ENCODE measurements at regions not wholly inside any gene's neighbourhood (a gene's known extent, or its start where the extent isn't known, plus 50 kb on each side); places are given as distances from the start of the nearest gene placed in this dataset.

GRCh38 chr12:98280152-98280551, 235.2 kb upstream of the TMPO start:
- 77 to 84% (median 80%) methylated on average over 6 of the region's 6 CpGs for WGBS, 5 donors
- TF ChIP-seq POLR2A (IDR thresholded peaks at IDR 0.05) (no peak), POLR2AphosphoS5 (IDR thresholded peaks at IDR 0.05) (no peak)
- TF ChIP-seq, protein P1, sequence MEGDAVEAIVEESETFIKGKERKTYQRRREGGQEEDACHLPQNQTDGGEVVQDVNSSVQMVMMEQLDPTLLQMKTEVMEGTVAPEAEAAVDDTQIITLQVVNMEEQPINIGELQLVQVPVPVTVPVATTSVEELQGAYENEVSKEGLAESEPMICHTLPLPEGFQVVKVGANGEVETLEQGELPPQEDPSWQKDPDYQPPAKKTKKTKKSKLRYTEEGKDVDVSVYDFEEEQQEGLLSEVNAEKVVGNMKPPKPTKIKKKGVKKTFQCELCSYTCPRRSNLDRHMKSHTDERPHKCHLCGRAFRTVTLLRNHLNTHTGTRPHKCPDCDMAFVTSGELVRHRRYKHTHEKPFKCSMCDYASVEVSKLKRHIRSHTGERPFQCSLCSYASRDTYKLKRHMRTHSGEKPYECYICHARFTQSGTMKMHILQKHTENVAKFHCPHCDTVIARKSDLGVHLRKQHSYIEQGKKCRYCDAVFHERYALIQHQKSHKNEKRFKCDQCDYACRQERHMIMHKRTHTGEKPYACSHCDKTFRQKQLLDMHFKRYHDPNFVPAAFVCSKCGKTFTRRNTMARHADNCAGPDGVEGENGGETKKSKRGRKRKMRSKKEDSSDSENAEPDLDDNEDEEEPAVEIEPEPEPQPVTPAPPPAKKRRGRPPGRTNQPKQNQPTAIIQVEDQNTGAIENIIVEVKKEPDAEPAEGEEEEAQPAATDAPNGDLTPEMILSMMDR (IDR thresholded peaks at IDR 0.05 in 8 of 11, conservative IDR thresholded peaks at IDR 0.05 in 3 of 11): no peak
- H3K9me3 ChIP-seq: no peaks in the 10 kb centered on the region
- no peak overlapping the region for H3K27ac ChIP-seq
- H3K27me3 ChIP-seq (replicated peaks in 1 of 7): no peaks in the 10 kb centered on the region
- DNase-seq: no peak
- no peak overlapping the region for H3K4me3 ChIP-seq
- no peaks in the 10 kb centered on the region for H3K36me3 ChIP-seq
- no peaks in the 10 kb centered on the region for H3K4me1 ChIP-seq
- intact Hi-C loops (cut with DNase I; ENCODE audit: low total_unique reads): no loop called here

DNA sequence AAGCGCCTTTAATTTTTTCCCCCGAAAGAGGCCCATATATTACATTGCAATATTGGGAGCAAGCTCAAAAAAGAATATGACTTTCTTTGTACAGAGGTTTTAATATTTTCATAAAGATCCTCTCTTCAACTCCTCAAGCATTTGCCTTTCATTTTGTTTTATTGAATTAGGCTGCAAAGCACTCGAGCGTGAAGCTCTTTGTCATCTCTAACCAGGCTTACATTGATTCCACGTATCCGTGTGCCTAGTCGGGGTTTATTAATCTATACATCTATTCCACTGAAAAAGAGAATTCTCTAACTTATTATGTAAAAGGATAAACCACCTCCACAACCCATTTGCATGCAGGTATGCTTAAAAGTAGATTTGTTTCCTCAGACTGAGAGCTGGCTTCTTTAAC, 234.8 kb upstream of the TMPO start:
- no peaks in the 10 kb centered on the region for H3K36me3 ChIP-seq
- intact Hi-C loops (cut with DNase I; ENCODE audit: low total_unique reads): no loop called here
- H3K9me3 ChIP-seq: no peaks in the 10 kb centered on the region
- H3K27ac ChIP-seq: no peak overlapping the region
- H3K27me3 ChIP-seq (replicated peaks in 1 of 7): no peaks in the 10 kb centered on the region
- WGBS, 5 donors: 86 to 97% (median 94%) methylated on average over 7 of the region's 7 CpGs
- H3K4me1 ChIP-seq: no peaks in the 10 kb centered on the region
- DNase-seq: no peak
- H3K4me3 ChIP-seq: no peak overlapping the region
- TF ChIP-seq POLR2AphosphoS5 (IDR thresholded peaks at IDR 0.05): no peak
- TF ChIP-seq POLR2A (IDR thresholded peaks at IDR 0.05): no peak
- TF ChIP-seq, protein P1 (IDR thresholded peaks at IDR 0.05 in 8 of 11, conservative IDR thresholded peaks at IDR 0.05 in 3 of 11): no peak

DNA sequence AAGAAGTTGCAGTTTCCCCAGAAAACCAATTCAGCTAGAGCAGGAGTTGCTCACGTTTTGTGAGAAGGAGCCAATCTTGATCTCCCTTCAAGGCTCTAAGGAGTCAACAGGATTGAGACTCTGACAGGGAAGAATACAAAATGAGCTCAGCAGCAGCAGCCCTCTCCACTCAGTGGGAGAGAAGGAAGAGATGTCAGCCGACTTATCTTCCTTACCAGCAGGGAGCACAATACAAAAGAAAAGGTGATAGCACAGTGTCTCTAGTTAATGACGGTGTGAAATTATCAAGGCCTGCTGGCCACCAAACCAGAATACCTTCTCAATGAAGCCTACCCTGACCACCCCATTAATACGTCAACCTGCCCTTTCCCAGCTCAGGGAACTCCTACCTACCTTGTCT, 223.6 kb upstream of the TMPO start:
- 13 to 27% (median 20%) methylated on average over 4 of the region's 4 CpGs for WGBS, 5 donors
- no peaks in the 10 kb centered on the region for H3K36me3 ChIP-seq
- intact Hi-C loops (cut with DNase I; ENCODE audit: low total_unique reads): no loop called here
- H3K9me3 ChIP-seq: no peaks in the 10 kb centered on the region
- TF ChIP-seq POLR2AphosphoS5 (IDR thresholded peaks at IDR 0.05) (no peak), POLR2A (IDR thresholded peaks at IDR 0.05) (no peak)
- TF ChIP-seq, protein P1 (IDR thresholded peaks at IDR 0.05 in 8 of 11, conservative IDR thresholded peaks at IDR 0.05 in 3 of 11): no peak
- no peaks in the 10 kb centered on the region for H3K27me3 ChIP-seq (replicated peaks in 1 of 7)
- no peaks in the 10 kb centered on the region for H3K4me1 ChIP-seq
- no peak overlapping the region for H3K27ac ChIP-seq
- no peak for DNase-seq
- no peak overlapping the region for H3K4me3 ChIP-seq

DNA sequence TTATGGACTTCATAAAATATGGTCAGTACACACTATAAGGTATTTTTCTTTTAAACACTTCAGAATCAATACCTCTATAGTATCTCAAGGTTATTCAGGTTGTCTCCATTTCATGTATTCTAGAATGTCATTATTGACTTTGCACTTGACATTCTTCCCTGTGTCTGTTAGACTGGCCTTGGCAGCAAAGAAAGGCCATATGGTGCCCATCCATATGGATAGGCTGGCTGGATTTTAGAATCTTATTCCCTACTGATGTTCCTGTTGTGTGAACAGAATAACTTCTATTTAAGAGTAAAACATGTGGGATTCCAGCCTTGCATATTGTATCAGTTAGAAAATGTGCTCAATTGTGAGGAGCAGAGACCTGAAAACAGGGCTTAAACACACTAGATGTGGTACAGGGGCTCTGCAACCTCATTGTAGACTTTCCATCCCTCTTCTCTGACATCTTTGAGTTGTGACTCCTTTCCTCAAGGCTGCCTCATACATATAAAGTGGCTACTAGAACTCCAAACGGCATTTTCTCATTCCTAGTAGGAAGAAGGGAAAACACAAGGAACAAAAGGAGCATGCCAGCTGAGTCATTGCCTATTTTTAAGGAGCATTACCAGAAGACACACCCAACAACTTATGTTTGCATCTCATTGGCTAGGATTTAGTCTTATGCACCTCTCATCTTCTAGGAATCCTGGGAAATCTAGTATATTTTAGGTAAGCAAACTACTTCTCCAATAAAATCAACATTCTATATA, 221.2 kb upstream of the TMPO start:
- 40 to 59% (median 46%) methylated on average over 1 of the region's 1 CpG for WGBS, 5 donors
- no peak for DNase-seq
- Histone ChIP-seq H3K9me3 (no peaks in the 10 kb centered on the region), H3K36me3 (no peaks in the 10 kb centered on the region), H3K27me3 (replicated peaks in 1 of 7) (no peaks in the 10 kb centered on the region), H3K27ac (no peak overlapping the region), H3K4me1 (no peaks in the 10 kb centered on the region), H3K4me3 (no peak overlapping the region)
- no peak for TF ChIP-seq POLR2AphosphoS5 (IDR thresholded peaks at IDR 0.05)
- TF ChIP-seq, protein P1 (IDR thresholded peaks at IDR 0.05 in 8 of 11, conservative IDR thresholded peaks at IDR 0.05 in 3 of 11): no peak
- TF ChIP-seq POLR2A (IDR thresholded peaks at IDR 0.05): no peak
- intact Hi-C loops (cut with DNase I; ENCODE audit: low total_unique reads): no loop called here

Data from spleen (tissue), 11 donors.